OCI-LY3 (cell line): ENCODE measurements at regions not wholly inside any gene's neighbourhood (a gene's known extent, or its start where the extent isn't known, plus 50 kb on each side); places are given as distances from the start of the nearest gene placed in this dataset.
A peak's percentile ranks its signal among the peaks of the same experiment; 100 is the strongest.

ENCODE experiments used
- CTCF ChIP-seq: fragments of 200-600, 300-600 bp; sonication (generic); IDR thresholded peaks from 2 replicates; pipeline ENCODE4 v1.5.1; 2014; ENCODE audit warnings: antibody characterized with exemption, low read length, low read depth
- EZH2phosphoT487 ChIP-seq: fragments of 200-600 bp; shearing (Covaris generic); IDR thresholded peaks from 2 replicates; pipeline ENCODE4 v1.6.1; 2018; ENCODE audit warnings: antibody characterized with exemption, mixed run types, low read depth

GRCh38 chr4:26081795-26082498, 167.9 kb downstream of the SMIM20 start:
- TF ChIP-seq CTCF (peak; percentile 84), EZH2phosphoT487 (no peak)
